Epidermal melanocyte (primary cell): ENCODE measurements at regions not wholly inside any gene's neighbourhood (a gene's known extent, or its start where the extent isn't known, plus 50 kb on each side); places are given as distances from the start of the nearest gene placed in this dataset.
"Not testable (repeated sequence)": the region's sequence is repeated elsewhere in the genome, so short reads cannot be mapped to it uniquely, and the experiment has no call there.

Experiments used
- DNase-seq: peaks from one replicate; pipeline ENCODE4 v3.0.0; 2011; ENCODE audit warnings: low spot score; ENCODE audit not compliant: insufficient read length

DNA sequence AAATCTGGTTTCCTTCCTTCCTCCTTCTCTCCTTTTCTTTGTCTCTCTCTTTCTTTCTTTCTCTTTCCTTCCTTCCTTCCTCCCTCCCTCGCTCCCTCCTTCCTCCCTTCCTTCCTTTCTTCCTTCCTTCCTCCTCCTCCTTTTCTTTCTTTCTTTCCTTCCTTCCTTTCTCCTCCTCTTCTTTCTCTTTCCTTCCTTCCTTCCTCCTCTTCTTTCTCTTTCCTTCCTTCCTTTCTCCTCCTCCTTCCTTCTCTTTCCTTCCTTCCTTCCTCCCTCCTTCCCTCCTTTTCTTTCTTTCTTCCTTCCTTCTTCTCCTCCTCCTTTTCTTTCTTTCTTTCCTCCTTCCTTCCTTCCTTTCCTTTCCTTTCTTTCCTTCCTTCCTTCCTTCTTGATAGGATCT lies 61.2 kb downstream of the VIP start:
- DNase-seq: no peak

DNA sequence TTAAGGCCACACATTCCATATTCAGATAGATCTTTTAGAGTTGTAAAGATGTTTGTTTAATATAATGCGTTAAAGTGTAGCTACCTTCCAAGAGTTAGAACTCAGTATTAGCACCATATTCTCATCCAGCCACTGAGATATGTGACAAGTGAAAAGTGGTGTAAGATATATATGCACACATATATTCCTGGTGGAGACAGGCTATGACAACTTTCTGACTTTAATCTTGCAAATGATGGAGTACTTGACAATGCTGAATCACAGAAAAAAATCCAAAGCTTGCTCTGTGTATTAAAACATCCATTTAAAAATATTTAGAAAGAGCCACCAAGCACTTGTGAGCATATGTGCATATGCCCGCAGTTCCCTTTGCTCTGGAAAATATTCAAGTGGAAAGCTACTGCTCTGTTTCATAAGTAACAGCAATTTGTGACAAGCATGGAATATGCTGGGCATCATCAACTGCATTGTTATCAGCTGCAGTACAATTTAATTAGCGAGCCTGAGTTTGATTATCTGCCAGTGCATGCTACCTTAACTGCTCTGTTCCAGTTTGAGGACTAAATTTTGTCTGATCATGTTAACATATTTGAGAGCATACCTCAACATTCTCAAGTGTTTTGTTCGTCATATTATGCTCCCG lies 64.8 kb downstream of the VIP start:
- DNase-seq: no peak

GRCh38 chr6:152816055-152816454 lies 65.5 kb downstream of the VIP start:
- no peak for DNase-seq

DNA sequence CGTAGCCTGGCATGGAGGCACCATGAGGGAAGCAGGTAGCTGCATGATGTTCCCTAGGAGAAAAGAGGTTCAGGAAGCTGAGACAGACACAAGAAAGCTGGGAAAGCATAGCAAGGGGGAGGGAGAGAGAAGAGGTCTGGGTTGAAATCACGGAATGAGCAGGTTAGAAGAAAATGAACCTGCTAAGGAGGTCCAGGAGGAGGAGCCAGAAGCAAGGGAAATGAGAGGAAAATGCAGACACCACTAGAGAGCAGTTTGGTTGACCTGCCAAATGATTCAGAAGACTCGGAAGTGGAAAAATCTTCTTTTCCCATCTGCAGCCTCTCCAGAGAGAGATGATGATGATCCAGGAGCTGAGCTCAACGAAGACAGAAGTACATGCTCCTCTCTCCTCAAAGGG lies 70.9 kb downstream of the VIP start:
- no peak for DNase-seq

DNA sequence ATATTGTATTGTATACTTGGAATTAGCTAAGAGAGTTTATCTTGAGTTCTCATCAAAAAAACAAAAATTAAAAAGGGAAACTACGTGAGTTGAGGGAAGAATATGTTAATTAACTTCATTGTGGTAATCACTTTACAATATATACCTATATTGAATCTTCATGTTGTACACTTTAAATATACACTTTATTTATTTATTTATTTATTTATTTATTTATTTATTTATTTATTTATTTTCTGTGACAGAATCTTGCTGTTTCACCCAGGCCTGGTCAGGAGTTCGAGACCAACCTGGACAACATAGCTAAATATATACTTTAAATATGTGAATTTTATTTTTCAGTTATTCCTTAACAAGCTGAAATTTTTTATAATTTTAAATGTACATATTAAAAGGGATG lies 74.1 kb downstream of the VIP start:
- DNase-seq: no peak

GRCh38 chr6:152828431-152828830 lies 77.8 kb downstream of the VIP start:
- DNase-seq: no peak

- DNase-seq: not testable (repeated sequence)
Measured at GRCh38 chr6:152834366-152834765, 83.8 kb downstream of the VIP start.

DNA sequence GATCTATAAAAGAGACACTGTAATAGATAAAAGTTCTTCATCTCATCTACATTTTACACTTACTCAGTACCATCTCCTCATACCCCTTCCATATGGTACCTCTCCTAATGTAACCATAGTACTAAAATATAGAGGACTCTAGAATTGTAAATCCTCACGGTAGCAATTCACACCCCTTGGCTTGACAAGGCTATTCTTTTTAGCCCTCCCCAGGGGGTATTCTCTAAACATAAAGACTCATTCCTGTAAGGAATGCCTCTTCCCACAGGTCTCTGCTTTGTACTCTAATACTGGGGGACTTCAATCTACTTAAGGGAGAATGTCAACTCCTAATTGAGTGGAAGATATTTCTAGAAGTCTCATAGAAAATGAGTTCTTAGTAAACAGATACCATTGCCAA lies 85.9 kb downstream of the VIP start:
- no peak for DNase-seq

- no peak for DNase-seq
Measured at GRCh38 chr6:152845421-152845820, 94.8 kb downstream of the VIP start.

GRCh38 chr6:152846825-152847224 lies 96.2 kb downstream of the VIP start:
- no peak for DNase-seq

GRCh38 chr6:152848919-152849318 lies 98.3 kb downstream of the VIP start:
- DNase-seq: no peak

GRCh38 chr6:152854086-152854795 lies 103.6 kb downstream of the VIP start:
- DNase-seq: no peak

GRCh38 chr6:152858141-152858540 lies 107.5 kb downstream of the VIP start:
- DNase-seq: no peak

DNA sequence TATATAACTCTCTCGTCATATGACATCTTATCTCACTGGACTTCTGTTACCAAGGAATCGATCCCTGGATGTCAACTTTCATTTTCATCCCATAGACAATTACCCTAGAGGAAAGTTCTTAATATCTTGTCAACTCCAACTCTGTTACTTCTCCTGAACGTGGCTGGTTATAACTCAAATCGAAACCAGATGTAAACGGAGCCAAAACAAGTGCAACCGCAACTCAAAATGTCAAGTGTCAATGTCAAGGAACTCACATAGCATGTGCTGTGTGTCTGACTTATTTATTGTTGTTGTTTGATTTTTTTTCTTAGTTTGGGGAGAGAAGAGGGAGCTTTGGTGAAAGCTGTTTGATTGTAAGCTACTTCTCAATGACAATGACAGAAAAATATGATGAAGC lies 108.6 kb downstream of the VIP start:
- no peak for DNase-seq

GRCh38 chr6:152863618-152864326 lies 113.2 kb downstream of the VIP start:
- DNase-seq: peak; percentile 59

DNA sequence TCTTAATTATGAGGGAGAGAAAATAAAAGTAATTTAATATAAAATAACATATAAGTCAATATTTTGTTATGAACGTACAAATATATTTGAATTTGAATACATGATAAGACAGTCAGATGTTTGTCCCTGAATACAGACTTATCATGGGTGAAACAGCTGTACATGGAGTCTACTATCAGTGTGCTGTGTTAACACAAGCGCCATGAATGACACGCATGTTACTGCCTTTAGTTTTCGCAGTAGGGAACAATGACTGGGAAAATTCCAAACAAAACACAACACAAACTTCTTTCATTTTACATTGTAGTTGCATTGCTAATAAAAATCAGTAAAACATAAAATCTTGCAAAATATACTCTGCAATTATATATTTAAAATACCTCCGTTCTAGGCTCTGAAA lies 108.6 kb downstream of the FBXO5 start:
- no peak for DNase-seq

DNA sequence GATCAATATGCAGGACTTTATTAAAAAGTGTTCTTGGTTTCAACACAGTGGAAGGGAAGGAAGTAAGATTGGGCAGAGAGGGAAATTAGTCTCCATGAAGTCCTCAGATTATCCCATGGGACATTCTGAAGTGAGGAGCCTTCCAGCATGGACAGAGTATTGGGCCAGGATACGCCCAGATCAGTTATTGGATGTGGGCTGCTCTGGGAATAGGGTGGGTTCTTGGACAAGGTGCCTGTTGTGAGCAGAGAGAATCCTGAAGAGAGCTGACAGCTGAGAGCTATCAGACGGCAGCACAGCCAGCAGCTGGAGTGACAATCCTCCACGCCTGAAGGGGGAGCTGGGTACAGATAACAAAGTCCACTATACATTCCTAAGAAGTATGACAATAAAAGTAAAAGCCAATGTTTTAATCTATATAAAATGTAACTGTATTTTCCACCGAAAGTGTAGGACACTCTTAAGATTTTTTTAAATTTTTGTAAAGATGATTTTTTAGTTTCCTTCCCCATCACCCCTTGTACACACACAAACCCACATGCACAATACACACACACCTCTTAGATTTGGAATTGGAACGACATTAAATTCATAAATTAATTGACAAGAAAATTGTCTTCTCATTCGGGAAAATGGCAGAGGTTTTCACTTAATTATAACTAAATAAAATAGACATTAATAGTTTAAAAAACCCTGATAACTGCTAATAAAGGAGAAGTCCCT lies 107.8 kb downstream of the FBXO5 start:
- DNase-seq: no peak

DNA sequence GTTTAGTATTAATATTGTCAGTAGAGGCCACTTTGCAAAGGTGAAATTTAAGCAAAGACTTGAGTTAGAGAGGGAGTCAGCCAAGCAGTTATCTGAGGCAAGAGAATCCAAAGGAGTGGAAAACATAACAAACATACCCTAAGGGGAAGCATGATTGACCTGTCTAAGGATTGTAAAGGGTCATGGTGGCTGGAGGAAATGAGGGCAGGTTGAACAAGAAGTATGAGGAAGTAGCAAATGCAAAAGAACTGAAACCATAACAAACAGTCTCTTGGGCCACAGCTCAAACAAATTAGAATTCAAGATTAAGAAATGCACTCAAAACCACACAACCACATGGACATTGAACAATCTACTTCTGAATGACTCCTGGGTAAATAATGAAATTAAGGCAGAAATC lies 103.2 kb downstream of the FBXO5 start:
- no peak for DNase-seq

GRCh38 chr6:152893187-152893586 lies 89.7 kb downstream of the FBXO5 start:
- DNase-seq: no peak

DNA sequence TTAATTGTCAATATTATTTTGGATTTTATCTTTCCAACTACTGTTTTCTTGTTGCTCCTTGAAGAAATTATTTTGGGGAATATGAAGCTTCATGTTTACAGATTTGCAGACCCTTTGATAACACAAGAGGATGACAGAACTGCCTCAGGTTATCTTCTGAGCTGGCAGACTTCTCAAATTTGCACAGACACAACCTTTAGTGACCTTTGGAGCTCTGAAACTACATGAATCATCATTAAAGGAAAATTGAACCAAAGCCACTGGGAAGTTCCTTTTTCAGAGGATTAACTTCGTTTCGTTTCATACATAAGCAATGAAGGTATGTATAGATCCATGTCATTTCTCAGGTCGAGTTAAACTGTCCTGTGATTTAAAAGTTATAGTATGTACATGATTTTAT lies 85.9 kb downstream of the FBXO5 start:
- no peak for DNase-seq

DNA sequence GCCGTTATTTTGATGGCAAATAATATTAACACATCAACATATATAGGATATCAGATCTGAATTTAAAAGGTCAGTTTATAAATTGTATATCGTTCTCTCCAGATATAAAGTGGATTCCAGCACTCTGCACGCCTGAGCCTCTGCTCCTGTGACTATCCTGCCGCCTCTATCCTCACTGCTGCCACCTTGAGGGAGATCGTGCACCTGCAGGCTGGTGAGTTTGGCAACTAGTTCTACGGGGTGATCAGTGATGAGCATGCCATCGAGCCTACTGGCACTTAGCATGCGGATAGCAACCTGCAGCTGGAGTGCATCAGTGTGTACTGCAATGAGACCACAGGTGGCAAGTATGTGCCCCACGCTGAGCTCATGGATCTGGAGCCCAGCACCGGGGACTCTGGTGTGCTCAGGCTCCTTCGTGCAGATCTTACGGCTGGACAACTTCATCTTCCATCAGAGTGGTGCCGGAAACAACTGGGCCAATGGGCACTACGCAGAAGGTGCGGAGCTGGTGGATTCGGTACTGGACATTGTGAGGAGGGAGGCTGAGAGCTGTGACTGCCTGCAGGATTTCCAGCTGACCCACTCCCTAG lies 84.9 kb downstream of the FBXO5 start:
- peak; percentile 52 for DNase-seq

- no peak for DNase-seq
Measured at GRCh38 chr6:152904678-152905077, 78.2 kb downstream of the FBXO5 start.
